GM10248 (cell line): ENCODE measurements at regions not wholly inside any gene's neighbourhood (a gene's known extent, or its start where the extent isn't known, plus 50 kb on each side); places are given as distances from the start of the nearest gene placed in this dataset.

ENCODE experiments used
- CTCF ChIA-PET: fragments of 300-600 bp; sonication (Branson Sonifier 250); formaldehyde crosslinking; extraction: SDS; loops from one replicate; lab custom pipeline; 2021; ENCODE audit warnings: antibody characterized with exemption; lab: Yijun Ruan, JAX
- POLR2A ChIA-PET: fragments of 350-650 bp; sonication (Branson Sonifier 250); formaldehyde crosslinking; extraction: SDS; loops from one replicate; lab custom pipeline; 2020; ENCODE audit warnings: antibody characterized with exemption; lab: Yijun Ruan, JAX
- DNase-seq: peaks from one replicate; pipeline ENCODE4 v3.0.0; 2012; ENCODE audit errors: extremely low spot score
- CTCF ChIP-seq: IDR thresholded peaks from 2 replicates; pipeline ENCODE4 v1.5.1; 2012; ENCODE audit warnings: mild to moderate bottlenecking, low read depth; ENCODE audit errors: extremely low read depth, missing control alignments, control extremely low read depth

DNA sequence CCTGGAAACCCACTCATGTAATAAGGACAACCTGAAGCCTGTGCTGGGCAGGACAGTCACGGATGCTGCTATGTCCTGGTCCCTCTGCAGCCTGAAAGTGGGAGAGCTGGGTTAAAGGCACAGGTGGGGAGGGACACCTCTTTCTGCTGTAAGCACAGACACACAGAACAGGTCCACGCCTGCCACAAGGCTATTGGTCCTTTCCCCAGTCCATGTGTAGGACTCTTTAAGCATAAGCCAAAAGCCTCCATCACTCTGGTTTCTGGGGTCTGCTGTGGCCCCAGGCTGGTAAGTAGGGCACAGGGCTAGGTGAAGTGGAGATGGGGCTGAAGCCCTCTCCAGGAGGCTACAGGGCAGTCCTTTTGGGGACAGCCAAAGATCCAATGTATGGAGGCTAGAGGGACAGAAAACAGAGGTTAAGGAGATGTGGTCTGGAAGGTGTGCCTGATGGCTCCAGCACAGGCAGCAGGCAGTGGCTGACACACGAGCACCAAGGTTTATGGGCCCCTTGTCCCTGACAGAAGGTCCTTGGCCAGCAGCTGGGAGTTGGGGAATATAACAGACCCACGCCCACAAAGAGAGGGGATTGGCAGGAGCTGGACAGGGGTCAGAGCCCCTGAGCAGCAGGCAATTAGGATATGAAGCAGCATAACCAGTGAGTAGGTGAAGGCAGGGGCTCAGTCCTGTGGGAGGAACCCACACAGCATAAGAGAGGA is 203.6 kb upstream of the MVB12B start:
- ChIA-PET POLR2A (no interaction called here), CTCF (no interaction called here)
- DNase-seq: peak; percentile 4
- no peak for TF ChIP-seq CTCF

- no peak for DNase-seq
- POLR2A ChIA-PET: no interaction called here
- no peak for TF ChIP-seq CTCF
- CTCF ChIA-PET: no interaction called here
These were observed 202.7 kb upstream of the MVB12B start for GRCh38 chr9:126123927-126124326.

GRCh38 chr9:126125177-126125576 is 201.5 kb upstream of the MVB12B start:
- TF ChIP-seq CTCF: no peak
- ChIA-PET CTCF (interaction anchor here (1.0 kb wide), 1 partner anchor 20 kb away, joined by 3 read pairs; no protein-coding TSS in a partner anchor), POLR2A (interaction anchor here (0.6 kb wide), 1 partner anchor 67 kb away, joined by 5 read pairs; no protein-coding TSS in a partner anchor)
- DNase-seq: no peak

GRCh38 chr9:126125577-126125976 is 201.1 kb upstream of the MVB12B start:
- ChIA-PET CTCF (interaction anchor here (1.0 kb wide), 1 partner anchor 20 kb away, joined by 3 read pairs; no protein-coding TSS in a partner anchor), POLR2A (no interaction called here)
- no peak for TF ChIP-seq CTCF
- peak; percentile 7 for DNase-seq

GRCh38 chr9:126125992-126126409 is 200.6 kb upstream of the MVB12B start:
- DNase-seq: peak; percentile 2
- no peak for TF ChIP-seq CTCF
- CTCF ChIA-PET: interaction anchor here (1.0 kb wide), 1 partner anchor 21 kb away, joined by 3 read pairs; no protein-coding TSS in a partner anchor
- POLR2A ChIA-PET: no interaction called here

DNA sequence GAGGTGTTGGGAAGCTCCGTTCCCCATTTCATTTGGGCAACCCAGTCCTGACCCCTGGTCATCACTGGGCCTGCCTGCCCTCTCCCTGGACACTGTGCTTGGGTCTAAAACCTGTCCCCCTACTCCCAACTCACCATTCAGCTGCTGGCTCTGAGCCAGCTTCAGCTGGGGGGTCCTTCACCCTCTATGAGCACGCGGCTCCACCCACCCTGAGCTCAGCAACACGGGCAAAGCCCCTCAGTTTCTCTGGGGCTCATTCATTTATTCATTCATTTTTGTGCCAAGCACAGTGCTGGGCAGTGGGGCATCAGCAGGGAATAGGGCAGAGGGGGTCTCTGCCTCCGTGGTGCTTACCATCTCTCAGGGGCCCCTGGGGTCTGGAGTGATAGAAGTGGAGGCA is 199.8 kb upstream of the MVB12B start:
- ChIA-PET POLR2A (no interaction called here), CTCF (no interaction called here)
- TF ChIP-seq CTCF: no peak
- DNase-seq: peak; percentile 2

DNA sequence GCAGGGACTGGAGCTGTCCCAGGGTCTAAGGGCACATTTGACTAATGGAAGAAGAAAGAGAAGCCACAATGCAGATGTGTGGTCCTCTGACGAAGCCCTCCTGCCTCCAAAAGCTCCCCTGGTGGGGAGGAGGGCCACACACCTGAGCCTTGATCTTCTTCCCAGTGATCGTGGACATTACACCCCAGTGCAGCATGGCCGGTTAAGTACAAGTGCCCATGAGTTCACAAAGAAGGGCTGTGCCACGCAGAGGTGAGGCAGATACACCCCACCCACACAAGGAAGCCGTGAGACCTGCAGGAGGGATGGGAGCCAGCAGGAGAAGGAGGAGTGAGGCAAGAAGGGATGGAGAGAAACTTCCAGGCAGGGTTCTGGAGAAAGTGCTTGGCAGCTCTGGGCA is 199.0 kb upstream of the MVB12B start:
- ChIA-PET CTCF (no interaction called here), POLR2A (no interaction called here)
- DNase-seq: no peak
- no peak for TF ChIP-seq CTCF
